ENCODE measurements at regions not wholly inside any gene's neighbourhood (a gene's known extent, or its start where the extent isn't known, plus 50 kb on each side); places are given as distances from the start of the nearest gene placed in this dataset.

DNA sequence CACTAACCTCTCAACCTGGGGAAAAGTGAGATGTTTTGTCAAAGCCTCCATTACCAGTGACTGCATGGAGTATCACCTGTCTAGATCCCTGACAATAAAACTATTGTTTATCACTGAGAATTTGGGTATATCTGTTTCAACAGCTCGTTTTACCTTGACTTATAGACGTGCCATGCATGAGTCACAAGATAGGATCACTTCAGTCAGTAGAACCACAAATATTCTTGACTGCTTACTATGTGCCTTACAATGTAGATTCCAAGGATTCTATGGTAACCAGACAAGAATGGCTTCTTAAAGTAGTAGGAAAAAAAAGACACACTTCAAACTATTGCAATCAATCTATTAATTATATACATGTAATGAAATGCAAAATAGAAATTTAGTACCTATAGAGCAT, 55.7 kb upstream of the GRM7 start:
- TF ChIP-seq, protein P1, sequence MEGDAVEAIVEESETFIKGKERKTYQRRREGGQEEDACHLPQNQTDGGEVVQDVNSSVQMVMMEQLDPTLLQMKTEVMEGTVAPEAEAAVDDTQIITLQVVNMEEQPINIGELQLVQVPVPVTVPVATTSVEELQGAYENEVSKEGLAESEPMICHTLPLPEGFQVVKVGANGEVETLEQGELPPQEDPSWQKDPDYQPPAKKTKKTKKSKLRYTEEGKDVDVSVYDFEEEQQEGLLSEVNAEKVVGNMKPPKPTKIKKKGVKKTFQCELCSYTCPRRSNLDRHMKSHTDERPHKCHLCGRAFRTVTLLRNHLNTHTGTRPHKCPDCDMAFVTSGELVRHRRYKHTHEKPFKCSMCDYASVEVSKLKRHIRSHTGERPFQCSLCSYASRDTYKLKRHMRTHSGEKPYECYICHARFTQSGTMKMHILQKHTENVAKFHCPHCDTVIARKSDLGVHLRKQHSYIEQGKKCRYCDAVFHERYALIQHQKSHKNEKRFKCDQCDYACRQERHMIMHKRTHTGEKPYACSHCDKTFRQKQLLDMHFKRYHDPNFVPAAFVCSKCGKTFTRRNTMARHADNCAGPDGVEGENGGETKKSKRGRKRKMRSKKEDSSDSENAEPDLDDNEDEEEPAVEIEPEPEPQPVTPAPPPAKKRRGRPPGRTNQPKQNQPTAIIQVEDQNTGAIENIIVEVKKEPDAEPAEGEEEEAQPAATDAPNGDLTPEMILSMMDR (IDR thresholded peaks at IDR 0.05; ENCODE audit: unreplicated experiment) = no peak
- H3K27ac Mint-ChIP-seq = no peak overlapping the region
- no peak overlapping the region for H3K4me3 Mint-ChIP-seq

DNA sequence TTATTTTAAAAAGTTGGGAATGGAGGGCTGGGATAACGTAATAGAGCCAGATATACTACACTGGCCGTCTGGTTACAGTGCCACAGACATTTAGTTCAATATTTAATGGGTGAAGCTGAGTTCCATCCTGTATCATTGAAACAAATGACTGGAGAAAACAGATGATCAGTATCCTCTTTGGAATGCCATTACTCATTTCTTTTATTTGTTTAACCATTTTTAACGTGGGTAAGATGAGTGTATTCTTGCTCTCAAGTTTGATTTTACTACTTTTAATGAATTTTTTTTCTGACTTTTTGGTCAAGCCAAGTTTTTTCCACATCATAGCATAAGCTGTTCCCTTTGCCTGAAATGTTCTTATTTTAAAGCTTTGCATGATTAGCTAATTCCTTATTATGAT, 53.9 kb upstream of the GRM7 start:
- H3K27me3 Mint-ChIP-seq (ENCODE audit: low read depth) = no peaks in the 10 kb centered on the region
- H3K9me3 Mint-ChIP-seq = no peaks in the 10 kb centered on the region
- no peak overlapping the region for H3K4me3 Mint-ChIP-seq
- H3K36me3 Mint-ChIP-seq = no peaks in the 10 kb centered on the region
- DNase-seq (ENCODE audit: low spot score in 2 of 2, unreplicated experiment in 2 of 2) = no peak
- H3K27ac Mint-ChIP-seq = no peak overlapping the region
- H3K4me1 Mint-ChIP-seq = peaks cover 17% of the 10 kb centered on the region
- TF ChIP-seq, protein P1 (IDR thresholded peaks at IDR 0.05; ENCODE audit: unreplicated experiment) = no peak

More for the DNA sequence above, 55.7 kb upstream of the GRM7 start:
- no peak for DNase-seq (ENCODE audit: low spot score in 2 of 2, unreplicated experiment in 2 of 2)
- Mint-ChIP-seq H3K27me3 (ENCODE audit: low read depth) (no peaks in the 10 kb centered on the region), H3K36me3 (no peaks in the 10 kb centered on the region), H3K4me1 (peaks cover 17% of the 10 kb centered on the region), H3K9me3 (no peaks in the 10 kb centered on the region)

DNA sequence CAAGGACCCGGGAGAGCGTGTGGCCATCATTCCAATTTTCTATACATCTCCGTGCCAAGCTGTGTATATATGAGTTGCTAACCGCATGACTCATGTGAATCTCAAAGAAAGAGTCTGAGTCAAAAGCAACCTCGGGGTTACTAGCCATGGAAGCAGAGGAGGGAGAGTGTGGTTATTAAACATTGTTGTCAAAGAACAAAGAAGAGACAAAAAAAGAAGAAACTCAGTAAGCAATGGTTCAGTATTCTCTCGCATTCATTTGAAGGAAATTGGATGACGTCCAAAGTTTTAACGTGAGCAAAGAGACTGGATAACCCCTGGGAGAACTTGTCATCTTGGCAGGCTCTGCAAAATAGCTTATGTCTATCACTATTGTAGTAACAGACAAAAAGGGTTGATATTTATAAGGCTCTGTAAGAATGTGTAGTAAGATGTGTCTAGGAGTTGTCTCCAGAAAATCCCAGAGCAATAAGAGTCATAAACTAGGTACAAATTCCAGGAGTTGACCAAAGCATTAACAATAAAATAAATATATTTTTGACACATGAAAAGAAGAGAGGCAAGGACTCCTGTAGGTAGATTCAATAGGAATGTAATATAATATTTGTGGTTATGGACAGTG, 52.8 kb upstream of the GRM7 start:
- TF ChIP-seq, protein P1 (IDR thresholded peaks at IDR 0.05; ENCODE audit: unreplicated experiment) = no peak
- no peaks in the 10 kb centered on the region for H3K9me3 Mint-ChIP-seq
- peaks cover 17% of the 10 kb centered on the region for H3K4me1 Mint-ChIP-seq

DNA sequence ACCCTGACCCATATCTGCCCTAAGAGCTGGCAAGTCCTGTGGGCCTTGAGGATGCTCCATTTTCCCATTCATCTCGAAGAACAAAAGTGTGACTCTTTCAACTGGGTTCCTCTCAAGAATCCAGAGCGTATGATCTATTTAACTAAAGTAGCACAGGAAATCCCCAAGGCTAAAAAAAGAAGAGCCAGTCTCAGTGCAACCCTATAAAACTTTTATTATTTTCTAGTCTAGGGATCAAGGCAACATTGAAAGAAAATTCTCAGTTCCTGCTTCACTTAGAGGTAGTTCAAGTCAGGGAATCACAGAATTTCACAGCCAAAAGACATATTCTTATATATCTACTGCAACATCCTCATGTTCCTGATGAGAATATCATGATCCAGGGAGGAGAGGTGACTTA, 51.6 kb upstream of the GRM7 start:
- H3K27ac Mint-ChIP-seq = no peak overlapping the region
- H3K36me3 Mint-ChIP-seq = no peaks in the 10 kb centered on the region
- no peak overlapping the region for H3K4me3 Mint-ChIP-seq
- H3K4me1 Mint-ChIP-seq = peaks cover 17% of the 10 kb centered on the region
- no peak for DNase-seq (ENCODE audit: low spot score in 2 of 2, unreplicated experiment in 2 of 2)
- peaks cover 2% of the 10 kb centered on the region for H3K27me3 Mint-ChIP-seq (ENCODE audit: low read depth)
- no peaks in the 10 kb centered on the region for H3K9me3 Mint-ChIP-seq
- TF ChIP-seq, protein P1 (IDR thresholded peaks at IDR 0.05; ENCODE audit: unreplicated experiment) = no peak

More for the DNA sequence above, 52.8 kb upstream of the GRM7 start:
- no peak overlapping the region for H3K4me3 Mint-ChIP-seq
- no peaks in the 10 kb centered on the region for H3K36me3 Mint-ChIP-seq
- peaks cover 2% of the 10 kb centered on the region for H3K27me3 Mint-ChIP-seq (ENCODE audit: low read depth)
- H3K27ac Mint-ChIP-seq = no peak overlapping the region
- DNase-seq (ENCODE audit: low spot score in 2 of 2, unreplicated experiment in 2 of 2) = no peak

Data from mesothelial cell of epicardium (in vitro differentiated cells).